K562 (cell line): ENCODE measurements at regions not wholly inside any gene's neighbourhood (a gene's known extent, or its start where the extent isn't known, plus 50 kb on each side); places are given as distances from the start of the nearest gene placed in this dataset.

Source experiments
- ATAC-seq: fragments of 200-7000 bp; cut with Tn5 transposase; 3 replicates; pipeline ENCODE4 v1.9.1; 2020; ENCODE audit warnings: moderate library complexity
- BruUV-seq: library from RNA; stranded (reverse); fragments of 400-500 nt; replicated peaks from 2 replicates; lab custom pipeline; 2021; lab: Mats Ljungman, UMichigan
- CTCF ChIA-PET: fragments of 300-600 bp; formaldehyde crosslinking; extraction: SDS; loops from one replicate; lab custom pipeline; 2021; ENCODE audit warnings: low intra/inter-chr PET ratio; lab: Yijun Ruan, JAX
- POLR2A ChIA-PET: fragments of 300-600, 350-650 bp; sonication (Branson Sonifier 250); formaldehyde crosslinking; extraction: SDS; loops from one replicate; lab custom pipeline; 2021; ENCODE audit warnings: antibody characterized with exemption, inconsistent platforms; lab: Yijun Ruan, JAX
- DNase-seq, 4 experiments: peaks; one replicate each; pipeline versions ENCODE4 v3.0.0 to v3.0.0-alpha.2; 2011 to 2018; ENCODE audit warnings: low spot score in 3 of 4, mixed read lengths in 3 of 4; ENCODE audit errors: extremely low read depth in 1 of 4
- FAIRE-seq: peaks from 2 replicates; lab custom pipeline; 2011; peaks lifted over from hg19 to GRCh38; lab: Jason Lieb, UNC
- H2AFZ ChIP-seq: 2 replicates; pipeline ENCODE4 v1.6.0; 2011; ENCODE audit warnings: low read depth, low read length, control low read depth, inconsistent platforms
- H3K27ac ChIP-seq: fragments of 200-600 bp; 3 replicates; pipeline ENCODE4 v1.8.0; 2011; ENCODE audit warnings: low read depth, mild to moderate bottlenecking, control low read depth, inconsistent platforms, low read length, moderate library complexity, mixed read lengths; ENCODE audit errors: extremely low read depth
- H3K27me3 ChIP-seq, 2 experiments: fragments of 300-600 bp in 1 of 2; 2 replicates in 1 of 2; 3 replicates in 1 of 2; pipeline versions ENCODE4 v1.6.0 to v1.8.0; 2011; ENCODE audit warnings: inconsistent platforms in 2 of 2, low read length in 2 of 2, mild to moderate bottlenecking in 1 of 2, mixed read lengths in 1 of 2, moderate library complexity in 1 of 2; ENCODE audit not compliant: control insufficient read depth in 2 of 2, insufficient read depth in 2 of 2
- H3K36me3 ChIP-seq: fragments of 300-600 bp; 3 replicates; pipeline ENCODE4 v1.8.0; 2011; ENCODE audit warnings: mild to moderate bottlenecking, low read length, inconsistent platforms; ENCODE audit not compliant: control insufficient read depth, insufficient read depth
- H3K4me1 ChIP-seq, 2 experiments: fragments of 200-600 bp in 1 of 2; replicated peaks in 1 of 2; 2 replicates in 1 of 2; 3 replicates in 1 of 2; pipeline versions ENCODE4 v1.5.1 to v1.8.0; 2011; ENCODE audit warnings: inconsistent platforms in 2 of 2, low read length in 2 of 2, mild to moderate bottlenecking in 1 of 2, mixed read lengths in 1 of 2, moderate library complexity in 1 of 2; ENCODE audit not compliant: control insufficient read depth in 2 of 2, insufficient read depth in 2 of 2
- H3K4me2 ChIP-seq: 2 replicates; pipeline ENCODE4 v1.6.1; 2011; ENCODE audit warnings: low read length, control low read depth, inconsistent platforms, mixed read lengths; ENCODE audit not compliant: insufficient read depth
- H3K4me3 ChIP-seq: fragments of 200-600 bp; sonication (generic), shearing (Covaris generic); 2 replicates; pipeline ENCODE4 v1.5.1; 2016; ENCODE audit warnings: control low read depth, inconsistent platforms
- H3K79me2 ChIP-seq: fragments of 200-600 bp; 3 replicates; pipeline ENCODE4 v1.8.0; 2011; ENCODE audit warnings: low read length, inconsistent platforms; ENCODE audit not compliant: control insufficient read depth, insufficient read depth
- H3K9ac ChIP-seq, 2 experiments: 2 replicates each; pipeline versions ENCODE4 v1.6.0 to v1.6.1; 2011; ENCODE audit warnings: low read depth in 2 of 2, low read length in 2 of 2, control low read depth in 1 of 2, inconsistent platforms in 1 of 2, mild to moderate bottlenecking in 1 of 2, mixed read lengths in 1 of 2; ENCODE audit not compliant: insufficient read depth in 1 of 2
- H3K9me1 ChIP-seq: one replicate; pipeline ENCODE4 v1.6.0; 2011; ENCODE audit warnings: inconsistent platforms, mild to moderate bottlenecking, low read length, moderate library complexity; ENCODE audit not compliant: control insufficient read depth, insufficient read depth
- H3K9me3 ChIP-seq: replicated peaks from 2 replicates; pipeline ENCODE4 v1.5.1; 2011; ENCODE audit warnings: low read depth, low read length, inconsistent platforms; ENCODE audit not compliant: control insufficient read depth, insufficient read depth
- H4K20me1 ChIP-seq: replicated peaks from 2 replicates; pipeline ENCODE4 v1.6.1; 2011; ENCODE audit warnings: low read length, inconsistent platforms, mixed read lengths; ENCODE audit not compliant: control insufficient read depth, insufficient read depth
- ARNT ChIP-seq, 2 experiments: fragments of 450-650 bp; IDR thresholded peaks; 2 replicates each; pipeline ENCODE4 v1.6.1; 2016; ENCODE audit warnings: mild to moderate bottlenecking in 1 of 2
- CAMTA2 ChIP-seq: fragments of 250-450 bp; sonication (Bioruptor Pico); conservative IDR thresholded peaks from 2 replicates; pipeline ENCODE4 v1.5.1; 2022
- CEBPB ChIP-seq: fragments of 450-650 bp; IDR thresholded peaks from 2 replicates; pipeline ENCODE4 v1.6.1; 2016; ENCODE audit warnings: missing genetic modification characterization, missing compliant biosample characterization
- ESRRA ChIP-seq: fragments of 450-650 bp; IDR thresholded peaks from 2 replicates; pipeline ENCODE4 v1.6.1; 2014; ENCODE audit warnings: low read depth, mild to moderate bottlenecking, moderate library complexity, borderline replicate concordance
- FOXJ2 ChIP-seq: fragments of 200-800 bp; sonication (Bioruptor generic); IDR thresholded peaks from 2 replicates; pipeline ENCODE4 v1.6.1; 2016; ENCODE audit warnings: missing genetic modification characterization, missing compliant biosample characterization
- LEF1 ChIP-seq: fragments of 450-650 bp; IDR thresholded peaks from 2 replicates; pipeline ENCODE4 v1.6.1; 2016; ENCODE audit warnings: mild to moderate bottlenecking
- MYBL2 ChIP-seq, 2 experiments: fragments of 450-650 bp in 1 of 2; sonication (generic) in 1 of 2; formaldehyde crosslinking in 1 of 2; IDR thresholded peaks; 2 replicates each; pipeline versions ENCODE4 v1.6.1 to v1.8.1; 2017 to 2022; ENCODE audit warnings: borderline replicate concordance in 1 of 2, inconsistent platforms in 1 of 2, low read depth in 1 of 2, mild to moderate bottlenecking in 1 of 2, missing genetic modification reagents in 1 of 2, moderate library complexity in 1 of 2
- PTBP1 ChIP-seq: fragments of 200-400 bp; formaldehyde crosslinking; IDR thresholded peaks from 2 replicates; pipeline ENCODE4 v1.6.1; 2017; ENCODE audit warnings: low read depth, low read length
- SRSF9 ChIP-seq: fragments of 200-400 bp; formaldehyde crosslinking; IDR thresholded peaks from 2 replicates; pipeline ENCODE4 v1.6.1; 2017; ENCODE audit warnings: low read depth, low read length, borderline replicate concordance
- TBL1XR1 ChIP-seq, 2 experiments: IDR thresholded peaks; 2 replicates each; pipeline ENCODE4 v1.6.1; 2012; ENCODE audit warnings: improper control_type of control experiment in 2 of 2, low read length in 2 of 2, mild to moderate bottlenecking in 1 of 2
- ZFP1 ChIP-seq: fragments of 450-650 bp; formaldehyde crosslinking; IDR thresholded peaks from 2 replicates; pipeline ENCODE4 v1.4.0; 2020; ENCODE audit warnings: mild to moderate bottlenecking, mixed read lengths
- ZNF253 ChIP-seq: fragments of 250-450 bp; sonication (Bioruptor Pico); conservative IDR thresholded peaks from 2 replicates; pipeline ENCODE4 v1.6.1; 2021; ENCODE audit warnings: mild to moderate bottlenecking
- ZNF445 ChIP-seq: fragments of 250-450 bp; sonication (Bioruptor Pico); IDR thresholded peaks from 2 replicates; pipeline ENCODE4 v1.4.0; 2020; ENCODE audit warnings: low read depth, mild to moderate bottlenecking, moderate library complexity
- ZNF780A ChIP-seq: fragments of 250-450 bp; sonication (Bioruptor Pico); IDR thresholded peaks from 2 replicates; pipeline ENCODE4 v1.5.0; 2021; ENCODE audit warnings: mild to moderate bottlenecking
- WGBS: fragments of 100-300 bp; shearing (Covaris generic); methylation state at CpG from one replicate; pipeline ENCODE4 v1.1.6; 2016; ENCODE audit warnings: low coverage, mixed read lengths; ENCODE audit not compliant: insufficient coverage; ENCODE audit errors: missing lambda C conversion rate; 5-methylcytosine and 5-hydroxymethylcytosine counted together
- in situ Hi-C: fragments of 300-500 bp; cut with MboI; formaldehyde crosslinking; loops from 4 replicates; pipeline ENCODE4 v1.15.0; 2018; ENCODE audit warnings: inconsistent platforms, mixed read lengths
- intact Hi-C: fragments of 100-400 bp; cut with micrococcal nuclease; formaldehyde crosslinking; loops from 2 replicates; pipeline ENCODE4 v1.14.2; 2022
- TF ChIP-seq, protein P1 (sequence below), 2 experiments: fragments of 450-650 bp in 1 of 2; sonication (generic) in 1 of 2; formaldehyde crosslinking in 1 of 2; IDR thresholded peaks; 2 replicates each; pipeline versions ENCODE4 v1.7.1 to v1.9.0; 2016 to 2022; ENCODE audit warnings: inconsistent platforms in 1 of 2, mild to moderate bottlenecking in 1 of 2, missing genetic modification reagents in 1 of 2

DNA sequence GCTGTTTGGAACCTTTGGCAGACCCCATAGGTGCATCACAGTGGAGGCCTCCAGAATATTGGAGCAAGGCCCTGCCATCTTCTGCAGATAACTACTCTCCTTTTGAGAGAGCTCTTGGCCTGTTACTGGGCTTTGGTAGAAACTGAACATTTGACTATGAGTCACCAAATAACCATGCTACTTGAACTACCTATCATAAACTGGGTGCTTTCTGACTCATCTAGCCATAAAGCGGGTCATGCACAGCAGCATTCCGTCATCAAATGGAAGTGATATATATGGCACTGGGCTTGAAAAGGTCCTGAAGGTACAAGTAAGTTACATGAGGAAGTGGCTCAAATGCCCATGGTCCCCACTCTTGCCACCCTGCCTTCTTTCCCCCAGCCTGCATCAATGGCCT, 782.5 kb upstream of the SLITRK6 start (continued):
- TF ChIP-seq SRSF9, result no peak
- TF ChIP-seq CEBPB (tag), result no peak
- no peak for TF ChIP-seq PTBP1
- no peak for TF ChIP-seq ZNF253 (CRISPR knock-in tag)
- TF ChIP-seq ZNF780A (CRISPR knock-in tag), result no peak
- TF ChIP-seq MYBL2 (IDR thresholded peaks at IDR 0.05; ENCODE audit: low read depth), result no peak
- TF ChIP-seq MYBL2 (CRISPR knock-in tag; IDR thresholded peaks at IDR 0.05; ENCODE audit: borderline replicate concordance), result no peak
- no peak for TF ChIP-seq TBL1XR1 (IDR thresholded peaks at IDR 0.05; ENCODE audit: low read length in 2 of 2)

DNA sequence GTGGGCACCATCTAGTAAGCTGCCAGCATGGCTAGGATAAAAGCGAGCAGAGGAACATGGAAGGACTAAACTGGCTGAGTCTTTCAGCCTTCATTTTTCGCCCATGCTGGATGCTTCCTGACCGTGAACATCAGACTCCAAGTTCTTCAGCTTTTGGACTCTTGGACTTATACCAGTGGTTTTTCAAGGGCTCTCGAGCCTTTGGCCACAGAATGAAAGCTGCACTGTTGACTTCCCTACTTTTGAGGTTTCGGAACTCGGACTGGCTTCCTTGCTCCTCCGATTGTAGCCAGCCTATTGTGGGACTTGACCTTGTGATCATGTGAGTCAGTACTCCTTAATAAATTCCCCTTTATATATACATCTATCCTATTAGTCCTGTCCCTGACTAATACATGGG, 785.1 kb upstream of the SLITRK6 start:
- Histone ChIP-seq H4K20me1 (no peaks in the 10 kb centered on the region), H3K9ac (no peak overlapping the region), H3K79me2 (no peaks in the 10 kb centered on the region), H3K27ac (no peak overlapping the region), H3K27me3 (no peaks in the 10 kb centered on the region), H3K4me2 (no peak overlapping the region), H2AFZ (no peak overlapping the region), H3K4me1 (no peaks in the 10 kb centered on the region), H3K36me3 (no peaks in the 10 kb centered on the region), H3K9me1 (no peaks in the 10 kb centered on the region), H3K9me3 (no peaks in the 10 kb centered on the region), H3K4me3 (no peak overlapping the region)
- CTCF ChIA-PET, result no interaction called here
- FAIRE-seq (no peak), DNase-seq (no peak), ATAC-seq (no peak)
- POLR2A ChIA-PET, result no interaction called here
- in situ Hi-C loops, result no loop called here
- 0% methylated on average over 7 of the region's 7 CpGs for WGBS
- intact Hi-C loops, result no loop called here
- no TSS peak for BruUV-seq
- TF ChIP-seq, protein P1, sequence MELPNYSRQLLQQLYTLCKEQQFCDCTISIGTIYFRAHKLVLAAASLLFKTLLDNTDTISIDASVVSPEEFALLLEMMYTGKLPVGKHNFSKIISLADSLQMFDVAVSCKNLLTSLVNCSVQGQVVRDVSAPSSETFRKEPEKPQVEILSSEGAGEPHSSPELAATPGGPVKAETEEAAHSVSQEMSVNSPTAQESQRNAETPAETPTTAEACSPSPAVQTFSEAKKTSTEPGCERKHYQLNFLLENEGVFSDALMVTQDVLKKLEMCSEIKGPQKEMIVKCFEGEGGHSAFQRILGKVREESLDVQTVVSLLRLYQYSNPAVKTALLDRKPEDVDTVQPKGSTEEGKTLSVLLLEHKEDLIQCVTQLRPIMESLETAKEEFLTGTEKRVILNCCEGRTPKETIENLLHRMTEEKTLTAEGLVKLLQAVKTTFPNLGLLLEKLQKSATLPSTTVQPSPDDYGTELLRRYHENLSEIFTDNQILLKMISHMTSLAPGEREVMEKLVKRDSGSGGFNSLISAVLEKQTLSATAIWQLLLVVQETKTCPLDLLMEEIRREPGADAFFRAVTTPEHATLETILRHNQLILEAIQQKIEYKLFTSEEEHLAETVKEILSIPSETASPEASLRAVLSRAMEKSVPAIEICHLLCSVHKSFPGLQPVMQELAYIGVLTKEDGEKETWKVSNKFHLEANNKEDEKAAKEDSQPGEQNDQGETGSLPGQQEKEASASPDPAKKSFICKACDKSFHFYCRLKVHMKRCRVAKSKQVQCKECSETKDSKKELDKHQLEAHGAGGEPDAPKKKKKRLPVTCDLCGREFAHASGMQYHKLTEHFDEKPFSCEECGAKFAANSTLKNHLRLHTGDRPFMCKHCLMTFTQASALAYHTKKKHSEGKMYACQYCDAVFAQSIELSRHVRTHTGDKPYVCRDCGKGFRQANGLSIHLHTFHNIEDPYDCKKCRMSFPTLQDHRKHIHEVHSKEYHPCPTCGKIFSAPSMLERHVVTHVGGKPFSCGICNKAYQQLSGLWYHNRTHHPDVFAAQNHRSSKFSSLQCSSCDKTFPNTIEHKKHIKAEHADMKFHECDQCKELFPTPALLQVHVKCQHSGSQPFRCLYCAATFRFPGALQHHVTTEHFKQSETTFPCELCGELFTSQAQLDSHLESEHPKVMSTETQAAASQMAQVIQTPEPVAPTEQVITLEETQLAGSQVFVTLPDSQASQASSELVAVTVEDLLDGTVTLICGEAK (IDR thresholded peaks at IDR 0.05), result no peak
- TF ChIP-seq, protein P1 (CRISPR knock-in tag; IDR thresholded peaks at IDR 0.05), result no peak
- TF ChIP-seq ZNF445 (CRISPR knock-in tag) (no peak), LEF1 (no peak), ESRRA (no peak), ZFP1 (CRISPR knock-in tag) (no peak), FOXJ2 (tag) (no peak), CAMTA2 (CRISPR knock-in tag) (no peak), ARNT (IDR thresholded peaks at IDR 0.05) (no peak)
